Activated naive CD8-positive, alpha-beta T cell treated with anti-CD3 and anti-CD28 coated beads for 36 hours (primary cell): ENCODE measurements at regions not wholly inside any gene's neighbourhood (a gene's known extent, or its start where the extent isn't known, plus 50 kb on each side); places are given as distances from the start of the nearest gene placed in this dataset.
"Not testable (repeated sequence)": the region's sequence is repeated elsewhere in the genome, so short reads cannot be mapped to it uniquely, and the experiment has no call there.

Experiments used
- DNase-seq: peaks from one replicate; pipeline ENCODE4 v3.0.0; 2021
- H3K27ac Mint-ChIP-seq: one replicate; pipeline ENCODE4 v1.8.0; 2022; ENCODE audit warnings: mild to moderate bottlenecking, moderate library complexity, mixed read lengths
- H3K27me3 Mint-ChIP-seq: one replicate; pipeline ENCODE4 v1.8.0; 2022; ENCODE audit warnings: mild to moderate bottlenecking, mixed read lengths
- H3K36me3 Mint-ChIP-seq: one replicate; pipeline ENCODE4 v1.8.0; 2021; ENCODE audit warnings: mild to moderate bottlenecking, mixed read lengths
- H3K4me1 Mint-ChIP-seq: one replicate; pipeline ENCODE4 v1.8.0; 2021; ENCODE audit warnings: mixed read lengths
- H3K4me3 Mint-ChIP-seq: one replicate; pipeline ENCODE4 v1.8.0; 2022; ENCODE audit warnings: mild to moderate bottlenecking, moderate library complexity, mixed read lengths
- H3K9me3 Mint-ChIP-seq: one replicate; pipeline ENCODE4 v1.8.0; 2022; ENCODE audit warnings: mixed read lengths

DNA sequence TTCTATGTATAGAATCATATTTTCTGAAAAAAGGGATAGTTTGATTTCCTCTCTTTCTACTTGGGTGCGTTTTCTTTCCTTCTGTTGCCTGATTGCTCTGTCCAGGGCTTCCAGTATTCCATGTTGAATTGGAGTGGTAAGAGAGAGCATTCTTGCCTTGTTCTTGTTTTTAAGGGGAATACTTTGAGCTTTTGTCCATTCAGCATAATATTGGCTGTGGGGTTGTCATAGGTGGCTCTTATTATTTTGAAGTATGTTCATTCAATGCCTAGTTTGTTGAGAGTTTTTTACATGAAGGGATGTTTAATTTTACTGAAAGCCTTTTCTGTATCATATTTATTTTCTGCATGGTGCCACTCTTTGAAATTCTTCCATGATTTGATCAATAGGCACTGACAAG, 173.5 kb upstream of the IRS2 start:
- Mint-ChIP-seq H3K9me3 (peaks cover 11% of the 10 kb centered on the region), H3K27ac (no peak overlapping the region), H3K4me1 (no peaks in the 10 kb centered on the region), H3K36me3 (no peaks in the 10 kb centered on the region), H3K4me3 (no peak overlapping the region), H3K27me3 (peaks cover 21% of the 10 kb centered on the region)
- no peak for DNase-seq

DNA sequence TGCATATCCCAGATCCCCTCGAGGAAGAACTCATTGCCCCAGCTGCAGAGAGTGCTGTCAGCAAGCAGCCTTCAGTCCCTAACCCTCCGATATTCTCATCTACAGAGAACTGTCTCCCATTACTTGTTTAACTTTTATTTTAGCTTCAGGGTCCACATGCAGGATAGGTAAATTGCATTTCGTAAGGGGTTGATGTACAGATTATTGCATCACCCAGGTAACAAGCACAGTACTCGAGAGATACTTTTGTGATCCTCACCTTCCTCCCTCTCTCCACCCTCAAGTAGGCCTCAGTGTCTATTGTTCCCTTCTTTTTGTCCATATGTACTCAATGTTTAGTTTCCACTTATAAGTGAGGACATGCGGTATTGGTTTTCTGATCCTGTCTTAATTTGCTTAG, 171.5 kb upstream of the IRS2 start:
- no peak for DNase-seq
- Mint-ChIP-seq H3K4me1 (no peaks in the 10 kb centered on the region), H3K9me3 (peaks cover 10% of the 10 kb centered on the region), H3K4me3 (no peak overlapping the region), H3K27ac (no peak overlapping the region), H3K27me3 (peaks cover 5% of the 10 kb centered on the region), H3K36me3 (no peaks in the 10 kb centered on the region)

DNA sequence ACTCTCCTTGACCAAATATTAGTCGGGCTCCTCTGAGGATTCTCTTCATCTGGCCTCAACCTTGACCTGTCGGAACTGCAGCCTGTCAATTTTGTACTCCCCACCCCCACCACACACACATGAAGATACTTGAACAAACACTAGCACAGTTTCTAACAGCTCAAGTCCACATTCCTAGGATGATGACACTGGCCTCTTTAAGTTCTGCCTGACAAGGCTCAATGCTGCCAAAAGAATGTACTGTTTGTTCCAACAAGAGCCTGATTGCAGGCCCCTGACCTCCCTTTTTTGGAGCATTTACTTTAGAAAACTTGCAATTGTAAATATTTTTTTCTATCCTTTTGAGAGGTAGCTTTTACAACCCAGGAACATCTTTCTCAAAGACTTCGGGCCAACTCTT, 169.2 kb upstream of the IRS2 start:
- H3K9me3 Mint-ChIP-seq: peaks cover 10% of the 10 kb centered on the region
- no peak overlapping the region for H3K4me3 Mint-ChIP-seq
- DNase-seq: no peak
- H3K4me1 Mint-ChIP-seq: no peaks in the 10 kb centered on the region
- no peak overlapping the region for H3K27ac Mint-ChIP-seq
- H3K27me3 Mint-ChIP-seq: peaks cover 4% of the 10 kb centered on the region
- no peaks in the 10 kb centered on the region for H3K36me3 Mint-ChIP-seq

DNA sequence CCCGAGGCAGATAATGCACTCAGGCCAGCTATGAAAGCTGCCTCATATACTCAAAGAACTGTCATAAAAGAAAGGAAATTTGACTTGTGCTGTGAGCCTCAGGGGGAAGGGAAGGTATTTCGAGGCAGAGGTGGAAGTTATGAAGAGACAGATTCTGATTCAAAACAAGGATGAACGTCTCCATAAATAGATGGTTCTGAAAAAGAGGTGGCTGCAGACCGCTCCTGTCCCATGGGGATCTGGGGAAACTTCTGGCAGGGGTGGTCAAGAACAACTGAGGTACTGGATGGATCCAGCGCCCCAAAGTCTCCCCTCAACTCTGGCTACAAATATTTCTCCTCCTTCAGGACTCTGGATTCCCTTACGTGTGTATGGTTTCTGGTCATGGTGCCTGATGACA, 168.1 kb upstream of the IRS2 start:
- H3K4me1 Mint-ChIP-seq: no peaks in the 10 kb centered on the region
- H3K4me3 Mint-ChIP-seq: no peak overlapping the region
- H3K27me3 Mint-ChIP-seq: peaks cover 4% of the 10 kb centered on the region
- H3K9me3 Mint-ChIP-seq: peaks cover 10% of the 10 kb centered on the region
- no peak overlapping the region for H3K27ac Mint-ChIP-seq
- DNase-seq: no peak
- no peaks in the 10 kb centered on the region for H3K36me3 Mint-ChIP-seq

DNA sequence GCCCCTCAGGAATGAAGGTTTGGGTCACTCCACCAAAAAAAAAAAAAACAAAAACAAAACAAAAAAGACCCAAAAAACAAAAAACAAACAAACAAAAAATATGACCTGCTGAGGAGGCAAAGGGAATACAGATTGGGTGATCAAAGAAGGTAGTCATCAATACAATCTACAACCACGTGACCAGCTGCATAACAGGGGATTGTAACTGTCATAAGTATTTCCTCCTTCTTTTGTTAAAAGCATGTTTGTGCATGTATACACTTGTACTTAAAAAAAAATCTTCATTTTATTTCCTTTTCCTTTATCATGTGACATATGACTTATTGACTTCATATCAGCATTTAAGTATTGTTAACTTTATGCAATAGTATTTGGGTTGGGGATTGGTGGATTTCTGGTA, 165.1 kb upstream of the IRS2 start:
- Mint-ChIP-seq H3K9me3 (no peaks in the 10 kb centered on the region), H3K27ac (no peak overlapping the region), H3K4me3 (no peak overlapping the region), H3K36me3 (no peaks in the 10 kb centered on the region), H3K4me1 (no peaks in the 10 kb centered on the region), H3K27me3 (no peaks in the 10 kb centered on the region)
- no peak for DNase-seq

DNA sequence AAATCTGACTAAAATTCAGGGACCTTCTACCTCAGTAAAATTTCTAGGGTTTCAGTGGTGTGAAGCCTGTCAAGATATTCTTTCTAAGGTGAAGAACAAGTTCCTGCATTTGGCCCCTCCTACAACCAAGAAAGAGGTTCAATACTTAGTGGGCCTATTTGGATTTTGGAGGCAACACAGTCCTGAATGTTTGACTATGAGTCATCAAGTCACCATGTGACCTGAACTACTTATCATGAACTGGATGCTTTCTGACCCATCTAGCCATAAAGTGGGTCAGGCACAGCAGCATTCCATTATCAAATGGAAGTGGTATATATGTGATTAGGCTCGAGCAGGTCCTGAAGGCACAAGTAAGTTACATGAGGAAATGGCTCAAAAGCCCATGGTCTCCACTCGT, 163.0 kb upstream of the IRS2 start:
- Mint-ChIP-seq H3K4me3 (no peak overlapping the region), H3K27ac (no peak overlapping the region), H3K36me3 (no peaks in the 10 kb centered on the region), H3K4me1 (no peaks in the 10 kb centered on the region), H3K9me3 (no peaks in the 10 kb centered on the region), H3K27me3 (no peaks in the 10 kb centered on the region)
- no peak for DNase-seq

DNA sequence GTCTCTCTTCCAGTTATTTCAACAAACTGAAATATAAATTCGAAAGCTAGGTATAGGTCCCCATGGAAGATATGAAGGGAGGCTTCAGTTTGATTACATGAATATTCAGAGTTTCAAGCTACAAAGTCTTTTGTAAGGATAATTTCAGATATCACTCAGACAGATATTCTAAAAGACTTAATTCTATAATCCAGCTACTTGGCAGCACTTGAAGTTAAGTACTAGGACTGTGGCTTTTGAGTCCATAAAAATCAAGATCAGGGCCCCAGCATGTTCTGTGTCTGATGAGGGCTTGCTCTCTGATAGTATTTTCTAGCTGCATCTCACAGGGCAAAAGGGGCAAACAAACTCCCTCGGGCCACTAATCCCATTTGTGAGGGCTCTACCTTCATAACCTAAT, 160.6 kb upstream of the IRS2 start:
- Mint-ChIP-seq H3K4me1 (no peaks in the 10 kb centered on the region), H3K36me3 (no peaks in the 10 kb centered on the region), H3K27me3 (no peaks in the 10 kb centered on the region), H3K4me3 (no peak overlapping the region), H3K27ac (no peak overlapping the region), H3K9me3 (no peaks in the 10 kb centered on the region)
- DNase-seq: no peak

DNA sequence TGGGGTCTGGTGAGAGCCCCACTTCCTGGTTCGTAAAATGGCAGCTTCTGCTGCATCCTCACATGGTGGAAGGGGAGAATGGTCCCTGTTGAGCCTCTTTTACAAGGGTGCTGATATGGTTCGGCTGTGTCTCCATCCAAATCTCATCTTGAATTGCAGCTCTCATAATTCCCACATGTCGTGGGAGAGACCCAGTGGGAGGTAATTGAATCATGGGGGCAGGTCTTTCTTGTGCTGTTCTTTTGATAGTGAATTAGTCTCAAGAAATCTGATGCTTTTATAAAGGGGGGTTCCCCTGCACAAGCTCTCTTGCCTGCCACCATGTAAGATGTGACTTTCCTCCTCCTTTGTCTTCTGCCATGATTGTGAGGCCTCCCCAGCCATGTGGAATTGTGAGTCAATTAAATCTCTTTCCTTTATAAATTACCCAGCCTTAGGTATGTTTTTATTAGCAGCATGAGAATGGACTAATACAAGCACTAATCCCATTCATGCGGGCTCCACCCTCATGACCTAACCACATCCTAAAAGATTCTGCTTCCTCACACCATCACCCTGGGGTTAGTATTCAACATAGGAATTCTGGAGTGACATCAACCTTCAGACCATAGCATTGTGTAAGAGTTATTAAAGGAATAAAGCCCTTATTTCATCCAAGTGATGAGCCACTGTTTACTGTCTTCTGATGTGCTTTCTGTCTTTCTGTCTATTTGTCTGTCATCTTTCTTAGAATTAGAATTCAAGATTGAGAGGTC, 159.0 kb upstream of the IRS2 start:
- no peaks in the 10 kb centered on the region for H3K4me1 Mint-ChIP-seq
- no peaks in the 10 kb centered on the region for H3K36me3 Mint-ChIP-seq
- no peak for DNase-seq
- no peaks in the 10 kb centered on the region for H3K27me3 Mint-ChIP-seq
- no peak overlapping the region for H3K4me3 Mint-ChIP-seq
- H3K27ac Mint-ChIP-seq: no peak overlapping the region
- H3K9me3 Mint-ChIP-seq: no peaks in the 10 kb centered on the region

DNA sequence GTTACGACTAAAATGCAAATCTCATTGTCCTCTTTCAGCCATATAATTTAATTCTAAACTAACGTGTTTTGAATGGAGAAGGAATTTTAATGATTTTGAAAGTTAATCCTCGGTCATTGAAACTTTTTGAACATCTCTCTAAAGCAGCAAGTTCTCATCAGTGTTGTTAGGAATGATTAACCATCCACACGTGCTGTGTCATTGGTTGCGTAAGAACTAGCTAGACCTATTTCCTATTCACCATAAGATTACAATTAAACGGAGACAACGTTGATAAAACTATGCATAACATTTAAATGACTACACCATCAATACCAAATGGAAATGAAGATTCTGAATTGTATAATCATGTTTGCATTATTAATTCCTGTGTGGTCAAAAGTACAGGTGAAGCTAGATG, 155.6 kb upstream of the IRS2 start:
- H3K36me3 Mint-ChIP-seq: no peaks in the 10 kb centered on the region
- H3K9me3 Mint-ChIP-seq: no peaks in the 10 kb centered on the region
- no peaks in the 10 kb centered on the region for H3K4me1 Mint-ChIP-seq
- peaks cover 4% of the 10 kb centered on the region for H3K27me3 Mint-ChIP-seq
- no peak overlapping the region for H3K27ac Mint-ChIP-seq
- H3K4me3 Mint-ChIP-seq: no peak overlapping the region
- no peak for DNase-seq

DNA sequence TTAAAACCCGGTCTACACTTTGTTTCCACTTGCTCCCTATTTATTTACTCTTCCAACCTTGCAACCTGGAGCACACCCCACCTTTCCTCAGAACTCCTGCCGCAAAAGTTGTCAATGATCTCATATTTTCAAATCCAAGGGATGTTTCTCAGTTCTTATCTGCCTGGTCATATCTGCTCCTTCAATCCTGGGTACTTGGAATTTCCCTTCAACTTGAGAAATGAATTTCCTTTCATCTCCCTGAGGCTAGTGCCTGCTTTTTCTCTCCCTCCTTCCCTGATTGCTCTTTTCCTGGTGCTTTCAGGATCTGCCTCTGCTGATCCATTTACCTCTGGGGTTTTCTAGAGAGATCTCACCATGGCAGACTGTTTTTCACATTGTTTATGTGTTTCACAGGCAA, 154.8 kb upstream of the IRS2 start:
- Mint-ChIP-seq H3K4me3 (no peak overlapping the region), H3K4me1 (no peaks in the 10 kb centered on the region), H3K27ac (no peak overlapping the region), H3K9me3 (no peaks in the 10 kb centered on the region), H3K36me3 (no peaks in the 10 kb centered on the region), H3K27me3 (peaks cover 4% of the 10 kb centered on the region)
- no peak for DNase-seq

DNA sequence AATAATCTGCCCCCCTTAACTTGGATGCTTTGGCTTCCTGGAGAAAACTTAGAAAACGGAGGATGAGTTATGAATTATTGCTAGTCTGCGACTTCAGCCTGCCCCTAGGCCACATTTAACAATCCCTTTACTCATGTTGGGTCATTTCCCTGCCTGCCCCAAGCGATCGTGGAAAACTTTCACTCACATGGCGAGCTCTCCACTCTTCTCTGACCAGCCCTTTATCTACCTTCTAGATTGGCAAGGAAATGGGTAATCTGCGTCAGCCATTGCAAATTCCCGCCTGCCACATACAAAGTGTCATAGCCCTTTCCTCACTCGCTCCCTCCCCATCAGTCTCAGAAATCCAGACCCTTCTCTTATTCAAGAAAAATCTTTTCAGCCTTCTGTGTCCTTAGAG, 154.3 kb upstream of the IRS2 start:
- peaks cover 4% of the 10 kb centered on the region for H3K27me3 Mint-ChIP-seq
- H3K9me3 Mint-ChIP-seq: no peaks in the 10 kb centered on the region
- H3K4me3 Mint-ChIP-seq: no peak overlapping the region
- no peak overlapping the region for H3K27ac Mint-ChIP-seq
- no peak for DNase-seq
- H3K4me1 Mint-ChIP-seq: no peaks in the 10 kb centered on the region
- no peaks in the 10 kb centered on the region for H3K36me3 Mint-ChIP-seq

DNA sequence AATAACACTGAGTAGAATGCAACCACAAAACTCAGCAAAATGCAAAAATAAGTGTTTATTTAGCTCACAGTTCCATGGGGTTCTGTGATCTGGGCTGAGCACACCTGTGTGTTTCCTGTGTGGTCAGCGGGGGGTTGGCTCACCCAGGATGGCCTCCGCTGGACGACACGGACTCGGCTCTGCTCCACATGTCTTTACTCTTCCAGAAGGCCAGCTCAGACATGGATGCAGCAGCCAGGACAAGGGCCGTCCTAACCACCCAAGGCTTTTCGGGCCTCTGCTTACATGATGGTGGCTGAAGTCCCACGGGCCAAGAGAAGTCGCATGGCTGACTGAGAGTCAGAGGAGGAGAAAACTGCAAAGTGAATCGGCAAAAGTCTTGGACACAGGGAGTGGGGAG, 153.5 kb upstream of the IRS2 start:
- H3K27me3 Mint-ChIP-seq: peaks cover 4% of the 10 kb centered on the region
- no peak for DNase-seq
- H3K9me3 Mint-ChIP-seq: no peaks in the 10 kb centered on the region
- H3K4me3 Mint-ChIP-seq: no peak overlapping the region
- no peaks in the 10 kb centered on the region for H3K4me1 Mint-ChIP-seq
- no peaks in the 10 kb centered on the region for H3K36me3 Mint-ChIP-seq
- H3K27ac Mint-ChIP-seq: no peak overlapping the region

DNA sequence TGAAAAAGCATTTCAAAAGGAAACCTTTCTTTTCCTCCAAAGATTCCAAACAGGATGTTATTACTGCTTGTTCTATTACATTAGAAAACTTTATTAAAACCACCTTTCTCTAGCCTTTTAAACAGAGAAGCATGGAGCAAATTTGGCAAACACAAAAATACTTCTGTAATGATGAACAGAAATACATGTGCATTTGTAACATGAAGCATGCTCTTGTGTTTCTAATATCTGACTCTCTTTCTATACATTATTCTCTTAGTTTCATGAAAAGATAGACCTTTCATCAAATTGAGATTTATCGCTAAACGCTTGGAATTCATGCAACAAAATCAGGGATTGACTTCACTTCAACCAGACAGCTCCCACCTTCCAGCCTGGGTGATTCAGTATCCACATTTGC, 152.8 kb upstream of the IRS2 start:
- DNase-seq: no peak
- H3K27ac Mint-ChIP-seq: no peak overlapping the region
- H3K4me3 Mint-ChIP-seq: no peak overlapping the region
- no peaks in the 10 kb centered on the region for H3K36me3 Mint-ChIP-seq
- H3K4me1 Mint-ChIP-seq: no peaks in the 10 kb centered on the region
- peaks cover 8% of the 10 kb centered on the region for H3K27me3 Mint-ChIP-seq
- no peaks in the 10 kb centered on the region for H3K9me3 Mint-ChIP-seq

DNA sequence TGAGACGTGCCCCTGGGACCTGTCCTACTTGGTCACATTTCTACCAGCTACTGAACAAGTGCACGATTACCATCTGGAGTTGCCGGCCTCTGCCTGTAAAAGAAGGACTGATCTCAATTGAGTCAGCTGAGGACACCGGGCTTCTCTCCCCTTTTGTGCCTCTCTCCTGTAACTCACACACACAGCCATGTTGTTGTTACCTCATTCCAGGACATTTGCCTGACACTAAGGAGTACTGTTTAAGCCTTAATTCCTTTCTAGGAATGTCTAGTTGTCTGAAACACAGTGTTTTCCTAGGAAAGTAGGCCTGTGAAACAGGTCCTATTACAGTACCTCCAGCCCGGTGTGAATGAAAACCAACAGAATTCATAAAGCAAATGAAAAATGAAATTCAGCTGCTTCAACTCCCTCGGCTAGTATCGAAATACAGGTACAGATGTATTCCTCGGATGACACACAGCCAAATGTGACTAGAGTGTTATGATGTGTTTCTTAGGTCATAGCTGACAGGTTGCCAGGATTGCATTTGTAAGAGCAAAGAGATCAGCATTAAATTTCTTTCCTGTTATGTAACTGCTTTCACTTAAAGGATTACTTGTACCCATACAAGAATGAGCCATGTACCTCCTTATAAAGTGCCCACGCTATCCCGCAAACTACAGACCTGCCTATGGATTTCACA, 152.0 kb upstream of the IRS2 start:
- Mint-ChIP-seq H3K4me1 (no peaks in the 10 kb centered on the region), H3K27ac (no peak overlapping the region), H3K9me3 (no peaks in the 10 kb centered on the region), H3K4me3 (no peak overlapping the region), H3K36me3 (no peaks in the 10 kb centered on the region), H3K27me3 (peaks cover 8% of the 10 kb centered on the region)
- no peak for DNase-seq

DNA sequence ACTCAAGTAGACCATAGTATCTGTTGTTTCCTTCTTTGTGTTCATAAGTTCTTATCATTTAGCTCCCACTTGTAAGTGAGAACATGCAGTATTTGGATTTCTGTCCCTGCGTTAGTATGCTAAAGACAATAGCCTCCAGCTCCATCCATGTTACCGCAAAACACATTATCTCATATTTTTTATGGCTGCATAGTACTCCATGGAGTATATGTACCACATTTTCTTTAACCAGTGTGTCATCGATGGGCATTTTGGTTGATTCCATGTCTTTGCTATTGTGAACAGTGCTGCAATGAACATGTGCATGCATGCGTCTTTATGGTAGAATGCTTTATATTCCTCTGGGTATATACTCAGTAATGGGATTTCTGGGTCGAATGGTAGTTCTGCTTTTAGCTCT, 148.1 kb upstream of the IRS2 start:
- H3K4me3 Mint-ChIP-seq, H3K9me3 Mint-ChIP-seq, H3K27ac Mint-ChIP-seq, H3K4me1 Mint-ChIP-seq, DNase-seq, H3K36me3 Mint-ChIP-seq, H3K27me3 Mint-ChIP-seq: not testable (repeated sequence)

DNA sequence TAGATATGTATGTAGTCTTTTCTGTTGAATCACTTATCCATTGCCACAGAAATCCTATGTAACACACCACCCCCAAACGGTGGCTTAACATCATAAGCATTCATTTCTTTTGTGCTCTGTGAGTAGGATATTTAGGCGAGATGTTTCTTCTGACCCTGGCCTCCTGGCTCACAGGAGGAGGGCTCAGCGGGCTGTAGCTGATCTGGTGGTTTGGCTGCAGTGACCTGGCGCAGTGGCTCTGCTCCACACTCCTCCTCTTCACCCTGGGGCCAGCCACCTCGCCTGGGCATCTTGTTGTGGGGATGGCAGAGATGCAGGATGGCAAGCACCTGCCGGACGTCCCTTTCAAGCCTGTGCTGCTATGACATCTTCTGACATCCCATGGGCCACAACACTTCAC, 147.1 kb upstream of the IRS2 start:
- no peaks in the 10 kb centered on the region for H3K36me3 Mint-ChIP-seq
- no peak for DNase-seq
- no peak overlapping the region for H3K4me3 Mint-ChIP-seq
- H3K27ac Mint-ChIP-seq: no peak overlapping the region
- peaks cover 5% of the 10 kb centered on the region for H3K27me3 Mint-ChIP-seq
- no peaks in the 10 kb centered on the region for H3K4me1 Mint-ChIP-seq
- no peaks in the 10 kb centered on the region for H3K9me3 Mint-ChIP-seq
